NCI-H2171 treated with DMSO at 0.1 percent for 48 hours (cell line): ENCODE measurements at regions not wholly inside any gene's neighbourhood (a gene's known extent, or its start where the extent isn't known, plus 50 kb on each side); places are given as distances from the start of the nearest gene placed in this dataset.
A peak's percentile ranks its signal among the peaks of the same experiment; 100 is the strongest.
"Not testable (repeated sequence)": the region's sequence is repeated elsewhere in the genome, so short reads cannot be mapped to it uniquely, and the experiment has no call there.

ENCODE experiments used
- DNase-seq: peaks from one replicate; lab custom pipeline; 2025; lab: John Stamatoyannopoulos, UW

DNA sequence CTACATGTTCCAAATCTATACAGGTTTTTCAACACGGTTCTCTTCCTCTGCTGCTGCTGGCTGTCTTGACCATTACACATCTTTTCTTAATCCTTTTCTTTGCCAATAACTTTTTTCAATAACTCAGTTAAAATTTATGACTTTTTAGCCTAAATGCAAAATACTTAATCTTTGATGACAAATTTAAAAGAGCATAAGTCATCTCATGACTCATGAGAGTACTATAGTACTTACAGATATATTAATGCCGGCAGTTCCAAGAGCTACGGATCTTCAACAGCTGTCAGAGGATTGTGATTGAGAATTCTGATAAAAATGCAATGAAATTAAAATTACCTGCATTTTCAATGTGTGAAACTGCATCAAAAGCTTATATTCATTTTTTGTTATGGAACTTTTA, 105.5 kb downstream of the KPNA2 start:
- no peak for DNase-seq

DNA sequence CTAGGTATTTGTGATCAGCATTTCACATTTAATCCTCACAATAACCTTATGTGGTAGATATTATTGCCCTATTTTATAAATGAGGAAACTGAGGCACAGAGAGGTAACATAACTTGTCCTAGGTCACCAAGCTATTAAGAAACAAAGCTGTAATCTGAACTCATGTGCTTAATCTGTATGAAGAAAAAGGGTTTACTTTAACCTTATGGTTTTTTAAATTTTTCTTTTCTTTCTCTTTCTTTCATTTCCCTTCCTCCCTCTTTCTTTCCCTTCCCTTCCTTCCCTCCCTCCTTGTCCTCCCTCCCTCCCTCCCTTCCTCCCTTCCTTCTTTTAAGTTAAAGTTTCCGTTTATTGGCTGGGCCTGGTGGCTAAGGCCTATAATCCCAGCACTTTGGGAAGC, 105.2 kb upstream of the AMZ2 start:
- no peak for DNase-seq

DNA sequence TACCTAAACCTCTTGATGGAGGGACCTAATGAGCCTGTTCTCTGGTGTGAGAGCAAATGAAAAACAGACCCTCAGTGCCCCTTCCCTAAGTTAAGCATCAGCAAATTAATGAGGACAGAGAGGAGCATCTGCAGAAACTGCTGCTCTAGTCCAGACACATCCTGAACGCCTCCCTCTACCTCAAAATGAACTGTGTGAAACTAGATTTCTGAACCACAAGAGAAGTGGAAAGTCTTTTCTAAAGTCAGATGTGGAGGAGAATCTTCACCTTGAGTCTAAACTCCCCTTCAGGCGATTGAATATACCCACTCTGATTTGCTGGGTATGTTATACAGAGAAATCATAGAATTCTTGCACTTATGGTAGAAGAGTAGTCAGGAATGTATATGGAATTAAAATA, 104.4 kb upstream of the AMZ2 start:
- DNase-seq = no peak

DNA sequence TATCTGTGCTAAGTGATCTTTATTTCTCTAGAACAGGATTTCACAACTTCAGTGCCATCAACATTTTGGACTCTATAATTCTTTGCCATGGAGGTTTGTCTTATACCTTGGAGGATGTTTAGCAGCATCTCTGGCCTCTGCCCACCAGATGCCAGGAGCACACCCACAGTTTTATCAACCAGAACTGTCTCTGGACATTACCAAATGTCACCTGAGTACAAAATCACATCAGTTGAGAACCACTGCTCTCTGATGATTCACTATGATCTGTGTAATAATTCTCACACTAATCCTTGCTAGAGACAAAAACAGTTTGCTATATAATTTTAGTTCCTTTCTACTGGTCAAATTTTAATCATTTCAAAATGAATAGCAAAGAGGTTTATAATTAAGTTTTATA, 102.8 kb upstream of the AMZ2 start:
- DNase-seq = no peak

DNA sequence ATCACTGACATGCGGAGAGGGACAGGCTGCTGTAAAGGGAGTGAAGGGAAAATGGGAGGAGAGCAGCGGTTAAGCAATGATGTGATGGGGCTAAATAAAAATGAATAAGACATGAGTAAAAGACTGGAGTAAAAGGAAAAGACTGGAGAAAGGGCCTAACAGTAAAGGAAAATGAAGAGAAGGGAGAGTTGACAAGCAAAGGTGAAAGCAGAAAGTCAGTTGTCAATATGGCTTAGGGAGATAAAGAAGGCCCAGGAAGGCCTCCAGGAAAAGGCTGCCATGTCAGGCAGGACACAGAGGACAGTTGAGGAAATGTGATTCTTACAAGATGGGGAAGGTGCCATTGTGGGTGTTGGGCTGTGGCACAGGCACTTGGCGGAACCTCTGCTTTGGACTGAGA, 98.9 kb upstream of the AMZ2 start:
- no peak for DNase-seq

DNA sequence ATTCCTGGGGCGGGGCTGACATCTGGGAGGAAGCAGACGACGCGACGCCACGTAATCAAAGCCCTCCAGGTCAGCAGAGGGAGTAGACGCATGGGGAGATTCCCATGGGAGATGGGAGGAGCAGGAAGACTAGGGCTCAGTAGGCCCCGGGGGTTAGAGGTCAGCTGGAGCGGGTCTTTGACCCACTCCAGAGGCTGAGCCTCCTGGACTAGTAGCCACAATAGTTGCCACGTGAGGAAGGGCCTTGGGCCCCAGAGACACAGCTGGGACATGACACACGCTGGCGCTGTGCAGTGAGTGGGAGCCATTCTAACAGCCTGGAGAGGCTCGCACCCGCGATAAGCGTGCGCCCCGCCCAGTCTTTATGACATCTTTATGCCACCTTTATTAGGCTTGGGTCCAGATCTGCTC, 95.7 kb upstream of the AMZ2 start:
- DNase-seq = no peak

GRCh38 chr17:68155692-68156091, 92.2 kb upstream of the AMZ2 start:
- no peak for DNase-seq

DNA sequence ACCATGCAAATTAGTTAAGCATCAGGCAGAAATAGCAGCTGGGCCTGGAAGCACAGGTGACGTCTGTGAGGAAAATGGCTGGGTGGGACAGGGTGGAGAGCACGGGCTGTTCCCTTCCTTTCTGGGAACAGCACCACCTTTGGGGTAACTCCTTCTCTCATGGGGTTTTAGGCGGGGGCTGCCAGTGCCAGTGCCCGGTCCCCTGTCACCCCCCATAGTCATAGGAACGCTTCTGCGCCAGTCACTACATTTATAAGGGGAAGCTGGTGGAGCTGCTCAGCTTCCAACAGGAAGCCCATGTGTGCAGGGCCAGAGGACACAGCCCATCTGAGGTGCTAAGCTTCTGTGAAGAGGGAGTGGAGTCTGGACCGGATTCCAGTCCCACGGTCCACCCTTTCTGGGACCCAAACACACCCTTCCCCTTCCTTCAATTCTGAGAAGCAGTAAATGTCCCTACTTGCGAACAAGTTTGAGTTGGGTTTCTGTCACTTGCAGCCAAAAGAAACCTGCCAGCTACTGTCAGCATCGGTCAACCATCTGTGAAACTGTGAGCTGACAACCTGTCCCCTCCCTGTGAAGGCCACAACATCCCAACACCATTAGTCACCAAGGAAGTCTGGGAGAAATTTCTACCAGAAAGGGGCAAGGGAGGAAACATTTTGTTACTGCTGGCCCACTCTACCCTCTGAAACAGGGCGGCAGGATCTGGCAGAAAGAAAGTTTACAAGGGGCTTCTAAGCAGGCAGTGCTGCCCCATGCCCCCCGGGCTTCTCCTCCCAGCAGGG, 86.0 kb upstream of the AMZ2 start:
- no peak for DNase-seq

DNA sequence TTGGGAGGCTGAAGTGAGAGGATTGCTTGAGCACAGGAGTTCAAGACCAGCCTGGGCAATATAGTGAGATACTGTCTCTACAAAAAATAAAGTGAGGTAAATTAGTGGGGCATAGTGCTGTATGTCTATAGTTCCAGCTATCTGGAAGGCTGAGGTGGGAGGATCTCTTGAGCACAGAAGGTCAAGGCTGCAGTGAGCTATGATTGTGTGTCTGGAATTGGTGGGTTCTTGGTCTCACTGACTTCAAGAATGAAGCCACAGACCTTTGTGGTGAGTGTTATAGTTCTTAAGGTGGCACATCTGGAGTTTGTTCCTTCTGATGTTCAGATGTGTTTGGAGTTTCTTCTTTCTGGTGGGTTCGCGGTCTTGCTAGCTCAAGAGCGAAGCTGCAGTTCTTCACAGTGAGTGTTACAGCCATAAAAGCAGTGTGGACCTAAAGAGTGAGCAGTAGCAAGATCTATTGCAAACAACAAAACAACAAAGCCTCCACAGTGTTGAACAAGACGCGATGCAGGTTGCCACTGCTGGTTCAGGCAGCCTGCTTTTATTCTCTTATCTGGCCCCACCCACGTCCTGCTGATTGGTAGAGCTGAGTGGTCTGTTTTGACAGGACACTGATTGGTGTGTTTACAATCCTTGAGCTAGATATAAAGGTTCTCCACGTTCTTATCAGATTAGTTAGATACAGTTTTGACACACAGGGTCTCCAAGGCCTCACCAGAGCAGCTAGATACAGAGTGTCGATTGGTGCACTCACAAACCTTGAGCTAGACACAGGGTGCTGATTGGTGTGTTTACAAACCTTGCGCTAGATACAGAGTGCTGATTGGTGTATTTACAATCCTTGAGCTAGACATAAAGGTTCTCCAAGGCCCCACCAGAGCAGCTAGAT, 79.3 kb upstream of the AMZ2 start:
- not testable (repeated sequence) for DNase-seq

DNA sequence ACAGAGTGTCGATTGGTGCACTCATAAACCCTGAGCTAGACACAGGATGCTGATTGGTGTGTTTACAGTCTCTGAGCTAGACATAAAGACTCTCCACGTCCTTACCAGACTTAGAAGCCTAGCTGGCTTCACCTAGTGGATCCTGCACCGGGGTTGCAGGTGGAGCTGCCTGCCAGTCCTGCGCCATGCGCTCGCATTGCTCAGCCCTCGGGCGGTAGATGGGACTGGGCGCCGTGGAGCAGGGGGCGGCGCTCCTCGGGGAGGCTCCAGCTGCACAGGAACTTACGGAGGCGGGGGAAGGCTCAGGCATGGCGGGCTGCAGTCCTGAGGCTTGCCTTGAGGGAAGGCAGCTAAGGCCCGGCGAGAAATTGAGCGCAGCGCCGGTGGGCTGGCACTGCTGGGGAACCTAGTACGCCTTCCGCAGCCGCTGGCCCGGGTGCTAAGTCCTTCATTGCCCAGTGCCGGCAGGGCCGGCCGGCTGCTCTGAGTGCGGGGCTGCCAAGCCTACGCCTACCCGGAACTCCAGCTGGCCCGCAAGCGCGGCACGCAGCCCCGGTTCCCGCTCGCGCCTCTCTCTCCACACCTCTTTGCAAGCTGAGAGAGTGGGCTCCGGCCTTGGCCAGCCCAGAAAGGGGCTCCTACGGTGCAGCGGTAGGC, 78.5 kb upstream of the AMZ2 start:
- DNase-seq = not testable (repeated sequence)

GRCh38 chr17:68169840-68170239, 78.0 kb upstream of the AMZ2 start:
- DNase-seq = no peak

DNA sequence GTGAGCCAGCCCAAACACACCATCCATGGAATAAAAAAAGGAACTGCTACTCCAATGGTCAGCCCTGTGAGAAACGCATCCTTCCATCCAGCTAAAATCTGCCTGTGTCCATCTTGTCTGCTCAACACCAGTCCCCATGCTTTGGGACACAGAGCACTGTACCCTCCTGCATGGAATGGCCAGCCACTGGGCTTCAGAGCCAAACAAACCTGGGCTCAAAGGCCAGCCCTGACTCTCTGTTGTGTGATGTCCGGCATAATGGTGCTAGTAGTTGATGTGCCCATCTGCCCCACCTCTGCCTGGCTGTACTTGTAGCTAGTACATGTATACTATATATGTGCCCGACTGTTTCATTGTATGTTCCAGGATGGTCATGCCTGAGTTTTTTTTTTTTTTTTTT, 77.6 kb upstream of the AMZ2 start:
- no peak for DNase-seq

DNA sequence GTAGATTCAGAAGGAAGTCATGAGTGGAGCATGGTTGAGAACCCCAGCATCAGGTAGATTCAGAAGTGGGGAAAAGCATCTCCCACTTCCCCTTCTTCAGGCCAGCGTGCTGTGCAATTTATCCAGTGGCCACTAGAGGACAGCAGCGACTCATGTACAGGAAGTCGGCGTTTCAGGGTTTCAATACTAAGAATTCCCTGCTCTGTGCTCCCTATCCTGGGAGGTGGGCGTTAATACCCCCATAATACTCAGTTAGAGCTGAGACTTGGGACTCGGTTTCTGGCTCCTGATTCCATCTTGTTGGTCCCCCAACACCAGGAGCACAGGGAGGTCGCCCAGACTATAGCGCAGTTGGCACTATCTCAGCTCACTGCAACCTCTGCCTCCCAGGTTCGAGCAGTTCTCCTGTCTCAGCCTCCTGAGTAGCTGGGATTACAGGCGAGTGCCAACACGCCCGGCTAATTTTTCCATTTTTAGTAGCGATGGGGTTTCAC, 75.3 kb upstream of the AMZ2 start:
- peak; percentile 68 for DNase-seq

GRCh38 chr17:68175416-68175815, 72.4 kb upstream of the AMZ2 start:
- DNase-seq = no peak

- no peak for DNase-seq
Observed at GRCh38 chr17:68175905-68176304, 71.9 kb upstream of the AMZ2 start.

DNA sequence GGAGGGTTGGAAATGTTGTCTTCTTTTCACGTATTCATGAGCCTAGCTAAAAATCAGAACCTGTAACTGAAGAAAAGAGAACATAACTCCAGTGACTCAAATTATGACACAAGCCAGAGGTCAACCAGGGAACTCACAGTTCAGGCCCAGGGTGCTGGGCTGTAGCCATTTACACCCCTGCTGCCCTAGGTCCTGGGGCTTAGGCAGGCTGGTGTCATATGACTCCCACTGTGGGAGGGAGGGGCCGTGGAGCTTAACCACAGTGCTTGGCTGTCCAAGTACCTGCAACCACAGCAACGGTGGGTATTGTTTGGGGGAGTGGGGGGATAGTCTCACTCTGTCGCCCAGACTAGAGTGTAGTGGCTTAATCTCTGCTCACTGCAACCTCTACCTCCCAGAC, 71.1 kb upstream of the AMZ2 start:
- DNase-seq = no peak

- no peak for DNase-seq
Observed at GRCh38 chr17:68178831-68179230, 69.0 kb upstream of the AMZ2 start.

- DNase-seq = peak; percentile 69
Observed at GRCh38 chr17:68179236-68179925, 68.5 kb upstream of the AMZ2 start.

DNA sequence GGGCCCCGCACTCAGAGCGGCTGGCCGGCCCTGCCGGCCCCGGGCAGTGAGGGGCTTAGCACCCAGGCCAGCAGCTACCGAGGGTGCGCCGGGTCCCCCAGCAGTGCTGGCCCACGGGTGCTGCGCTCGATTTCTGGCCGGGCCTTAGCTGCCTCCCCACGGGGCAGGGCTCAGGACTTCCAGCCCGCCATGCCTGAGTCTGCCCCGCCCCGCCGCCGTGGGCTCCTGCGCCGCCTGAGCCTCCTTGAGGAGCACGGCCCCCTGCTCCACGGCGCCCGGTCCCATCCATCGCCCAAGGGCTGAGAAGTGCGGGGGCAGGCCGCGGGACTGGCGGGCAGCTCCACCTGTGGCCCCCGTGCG, 67.9 kb upstream of the AMZ2 start:
- no peak for DNase-seq

- DNase-seq = no peak
Observed at GRCh38 chr17:68182011-68182306, 65.9 kb upstream of the AMZ2 start.

DNA sequence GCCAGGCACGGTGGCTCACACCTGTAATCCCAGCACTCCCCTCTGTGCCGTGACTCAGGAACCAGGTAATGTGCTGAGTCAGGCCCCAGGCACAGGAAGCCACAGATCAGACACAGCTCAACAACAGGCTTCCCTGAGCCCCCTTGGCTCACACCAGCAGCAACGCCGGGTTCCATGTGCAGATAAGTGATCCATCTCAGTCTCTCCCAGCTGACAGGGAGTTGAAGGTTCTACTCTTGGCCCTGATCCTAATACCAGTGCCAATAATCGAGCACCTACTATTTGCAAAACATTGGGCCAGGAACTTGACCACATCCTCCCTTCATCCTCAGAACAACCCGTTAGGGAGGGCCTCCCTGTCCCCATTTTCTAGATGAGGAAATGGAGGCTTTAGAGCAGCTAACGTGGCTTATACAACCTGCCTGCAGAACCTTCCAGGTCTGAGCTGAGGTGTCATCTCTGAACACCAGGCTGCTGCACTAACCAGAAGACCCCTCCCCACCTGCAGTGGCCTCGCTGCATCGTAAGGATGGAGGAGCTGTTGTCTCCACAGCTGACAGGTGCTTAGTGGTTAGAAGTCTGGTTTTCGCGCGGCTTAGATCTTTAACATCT, 64.8 kb upstream of the AMZ2 start:
- no peak for DNase-seq

DNA sequence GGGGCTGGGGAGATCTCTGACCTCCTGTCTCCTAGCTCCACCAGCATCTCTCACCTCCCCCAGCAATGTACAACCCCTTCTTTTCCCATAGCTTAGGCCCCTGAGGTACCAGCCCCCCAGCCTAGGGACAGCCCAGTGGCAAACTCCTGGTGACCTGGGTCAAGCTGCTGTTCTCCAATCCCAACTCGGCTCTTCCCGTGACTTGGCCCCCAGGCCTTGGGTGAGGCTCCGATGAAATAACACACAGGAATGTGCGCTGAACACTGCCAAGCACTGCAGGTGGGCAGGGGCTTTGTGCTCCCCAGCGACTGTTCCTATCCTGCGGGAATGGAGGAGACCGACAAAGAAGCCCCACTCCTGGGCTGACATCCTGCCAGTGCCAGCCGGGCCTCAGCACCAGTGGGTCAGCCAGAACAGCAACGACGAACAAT, 63.7 kb upstream of the AMZ2 start:
- no peak for DNase-seq
